ENCODE measurements at regions not wholly inside any gene's neighbourhood (a gene's known extent, or its start where the extent isn't known, plus 50 kb on each side); places are given as distances from the start of the nearest gene placed in this dataset.

GRCh38 chr21:35338881-35339632 is 290.0 kb upstream of the RUNX1 start:
- TF ChIP-seq CTCF (IDR thresholded peaks at IDR 0.05) (no peak), POLR2A (IDR thresholded peaks at IDR 0.05) (no peak)
- H3K9me3 ChIP-seq, result no peaks in the 10 kb centered on the region
- H3K27ac ChIP-seq, result no peak overlapping the region
- H3K27me3 ChIP-seq, result no peaks in the 10 kb centered on the region
- no peaks in the 10 kb centered on the region for H3K36me3 ChIP-seq
- H3K4me3 ChIP-seq, result no peak overlapping the region
- no peak for DNase-seq
- no peaks in the 10 kb centered on the region for H3K4me1 ChIP-seq

GRCh38 chr21:35338281-35338680 is 289.2 kb upstream of the RUNX1 start:
- Histone ChIP-seq H3K27me3 (no peaks in the 10 kb centered on the region), H3K4me3 (no peak overlapping the region), H3K4me1 (no peaks in the 10 kb centered on the region), H3K36me3 (no peaks in the 10 kb centered on the region), H3K27ac (no peak overlapping the region), H3K9me3 (no peaks in the 10 kb centered on the region)
- DNase-seq, result no peak
- TF ChIP-seq POLR2A (IDR thresholded peaks at IDR 0.05) (no peak), CTCF (IDR thresholded peaks at IDR 0.05) (no peak)

- no peaks in the 10 kb centered on the region for H3K36me3 ChIP-seq
- TF ChIP-seq POLR2A (IDR thresholded peaks at IDR 0.05), result no peak
- no peak for TF ChIP-seq CTCF (IDR thresholded peaks at IDR 0.05)
- DNase-seq, result no peak
- no peaks in the 10 kb centered on the region for H3K4me1 ChIP-seq
- H3K27ac ChIP-seq, result no peak overlapping the region
- no peak overlapping the region for H3K4me3 ChIP-seq
- no peaks in the 10 kb centered on the region for H3K9me3 ChIP-seq
- H3K27me3 ChIP-seq, result no peaks in the 10 kb centered on the region
Measured at GRCh38 chr21:35337573-35337972, 288.5 kb upstream of the RUNX1 start.

- no peak for DNase-seq
- H3K27me3 ChIP-seq, result no peaks in the 10 kb centered on the region
- TF ChIP-seq CTCF (IDR thresholded peaks at IDR 0.05) (no peak), POLR2A (IDR thresholded peaks at IDR 0.05) (no peak)
Measured at GRCh38 chr21:35336534-35336933, 287.4 kb upstream of the RUNX1 start.

GRCh38 chr21:35335951-35336446 is 286.9 kb upstream of the RUNX1 start:
- no peaks in the 10 kb centered on the region for H3K36me3 ChIP-seq
- H3K27ac ChIP-seq, result no peak overlapping the region
- H3K9me3 ChIP-seq, result no peaks in the 10 kb centered on the region
- no peaks in the 10 kb centered on the region for H3K4me1 ChIP-seq
- DNase-seq, result no peak
- no peaks in the 10 kb centered on the region for H3K27me3 ChIP-seq
- TF ChIP-seq CTCF (IDR thresholded peaks at IDR 0.05) (no peak), POLR2A (IDR thresholded peaks at IDR 0.05) (no peak)
- no peak overlapping the region for H3K4me3 ChIP-seq

More at GRCh38 chr21:35336534-35336933, 287.4 kb upstream of the RUNX1 start:
- H3K4me1 ChIP-seq, result no peaks in the 10 kb centered on the region
- H3K4me3 ChIP-seq, result no peak overlapping the region
- H3K36me3 ChIP-seq, result no peaks in the 10 kb centered on the region
- no peak overlapping the region for H3K27ac ChIP-seq
- H3K9me3 ChIP-seq, result no peaks in the 10 kb centered on the region
